Right hindlimb (tissue), 1 donor: ENCODE measurements at regions not wholly inside any gene's neighbourhood (a gene's known extent, or its start where the extent isn't known, plus 50 kb on each side); places are given as distances from the start of the nearest gene placed in this dataset.
"Not testable (repeated sequence)": the region's sequence is repeated elsewhere in the genome, so short reads cannot be mapped to it uniquely, and the experiment has no call there.

Source experiments
- DNase-seq: peaks from one replicate; pipeline ENCODE4 v3.0.0-alpha.2; 2018

DNA sequence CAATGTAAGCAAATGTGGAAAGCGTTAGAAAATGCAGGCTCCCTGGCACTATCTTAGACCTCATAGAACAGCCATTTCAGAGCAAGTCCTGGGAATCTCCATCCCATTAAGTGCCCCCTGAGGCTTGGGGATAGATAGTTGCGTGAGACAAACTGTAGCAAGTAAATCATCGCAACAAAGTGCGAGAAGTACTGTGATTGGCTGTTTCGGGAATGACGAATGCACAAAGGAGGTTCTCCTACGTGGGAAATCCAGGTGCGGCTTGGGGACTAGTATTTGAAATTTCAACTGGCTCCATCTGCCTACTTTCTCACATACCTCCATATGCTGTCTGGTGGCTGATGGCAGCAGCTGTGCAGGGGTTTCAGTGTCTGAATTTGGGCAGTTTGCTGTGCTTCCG lies 84.5 kb downstream of the PLEKHG1 start:
- DNase-seq = no peak

DNA sequence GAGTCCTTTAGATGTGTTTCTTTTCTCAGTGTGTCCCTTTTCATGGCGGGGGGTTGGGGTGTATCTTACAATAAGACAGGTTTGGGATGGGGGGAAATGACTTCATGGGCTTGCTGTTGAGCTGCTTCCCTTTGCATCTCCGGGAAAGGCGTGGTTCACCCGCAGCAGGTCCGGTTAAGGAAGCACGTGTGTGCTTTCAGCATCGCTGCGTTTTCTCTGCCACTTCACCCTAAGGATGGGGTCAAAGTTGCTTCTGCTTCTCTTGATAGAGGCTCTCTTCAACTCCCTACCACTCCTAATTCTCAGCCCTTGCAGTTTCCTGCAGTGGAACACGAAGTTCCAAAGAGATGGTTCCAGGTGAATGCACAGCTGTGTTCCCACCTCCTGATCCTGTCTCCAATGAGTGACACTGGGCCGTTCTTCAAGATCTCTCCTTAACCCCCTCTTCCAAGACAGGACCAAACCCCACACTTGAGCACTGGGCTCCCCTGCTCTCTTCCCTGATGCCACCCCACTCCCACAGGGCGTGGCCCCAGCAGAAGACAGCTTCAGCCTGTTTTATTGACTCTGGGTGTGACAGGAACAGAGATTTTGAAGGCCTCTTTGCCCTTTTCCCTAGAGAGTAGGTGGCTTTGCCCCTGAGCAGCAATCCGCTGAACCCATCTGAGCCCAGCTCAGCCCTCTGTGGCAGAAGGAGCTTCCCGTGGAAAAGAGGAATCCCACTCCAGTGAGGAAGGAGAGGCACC lies 85.2 kb downstream of the PLEKHG1 start:
- DNase-seq = no peak

DNA sequence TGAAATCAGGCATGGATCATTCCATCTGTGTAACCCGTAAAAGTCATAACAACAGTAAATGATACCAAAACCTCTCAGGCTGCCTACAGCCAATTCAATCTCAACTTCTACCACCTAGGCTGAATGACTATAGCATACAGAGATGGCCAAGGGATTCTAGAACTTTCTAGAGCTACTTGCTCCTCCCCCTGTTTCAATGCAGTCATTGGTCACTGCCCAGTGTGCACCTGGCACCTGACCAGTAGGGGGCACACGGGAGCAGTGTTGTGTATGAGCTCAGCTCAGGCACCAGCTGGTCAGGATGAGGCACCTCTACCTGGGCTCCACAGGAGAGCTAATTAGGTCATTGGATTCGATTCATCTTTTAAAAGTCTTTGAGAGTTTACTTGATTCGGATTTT lies 86.2 kb downstream of the PLEKHG1 start:
- DNase-seq = no peak

GRCh38 chr6:150686566-150686965 lies 86.9 kb downstream of the PLEKHG1 start:
- DNase-seq = no peak

GRCh38 chr6:150687508-150687907 lies 87.8 kb downstream of the PLEKHG1 start:
- peak; percentile 72 for DNase-seq

DNA sequence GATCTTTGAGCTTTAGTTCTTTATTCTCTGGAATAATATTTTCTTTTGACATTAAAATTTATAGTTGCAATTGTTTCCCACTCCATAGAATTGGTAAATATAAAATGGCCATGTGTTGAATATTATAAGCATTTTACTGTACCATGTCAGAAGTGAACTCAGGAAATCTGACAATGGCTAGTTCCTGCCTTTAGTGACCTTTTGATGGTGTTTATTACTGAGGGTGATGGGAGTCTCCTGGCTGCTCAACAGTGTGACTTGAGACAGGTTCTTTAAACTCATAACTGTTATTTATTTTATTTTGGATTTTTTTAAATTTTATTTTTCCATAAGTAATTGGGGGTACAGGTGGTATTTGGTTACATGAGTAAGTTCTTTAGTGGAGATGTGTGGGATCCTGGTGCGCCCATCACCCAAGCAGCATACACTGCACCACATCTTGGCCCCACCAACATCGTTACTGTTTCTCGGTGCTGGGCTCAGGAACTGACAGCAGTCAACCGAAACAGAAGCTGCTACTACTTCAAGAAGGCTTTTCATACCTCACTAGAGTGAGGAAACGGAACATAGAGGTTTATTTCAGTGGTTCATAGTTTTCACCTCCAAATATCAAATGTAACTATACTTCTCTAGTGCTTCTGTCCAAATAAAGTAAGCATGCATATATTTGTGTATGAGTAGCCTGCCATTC lies 90.4 kb downstream of the PLEKHG1 start:
- no peak for DNase-seq

GRCh38 chr6:150690681-150691080 lies 91.0 kb downstream of the PLEKHG1 start:
- DNase-seq = no peak

- no peak for DNase-seq
These were observed 91.8 kb downstream of the PLEKHG1 start for GRCh38 chr6:150691463-150691862.

DNA sequence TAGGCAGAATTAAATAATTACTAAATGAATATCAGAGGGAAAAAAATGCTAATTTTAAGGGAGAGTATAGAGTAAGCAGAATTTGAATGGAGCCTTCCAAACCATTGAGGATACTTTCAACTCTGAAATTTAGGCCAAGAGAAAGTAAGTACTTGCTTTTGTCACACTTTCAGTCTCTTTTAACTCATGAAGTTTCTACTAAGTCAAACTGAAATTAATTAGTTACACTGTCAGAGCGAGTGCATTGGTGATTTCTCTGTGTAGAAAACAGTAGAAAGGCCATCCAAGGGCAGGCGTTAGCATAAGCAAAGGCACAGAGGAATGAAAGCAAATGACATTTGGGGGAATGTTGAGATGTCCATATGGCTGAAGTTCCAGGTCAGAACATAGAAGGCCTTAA lies 92.9 kb downstream of the PLEKHG1 start:
- no peak for DNase-seq

DNA sequence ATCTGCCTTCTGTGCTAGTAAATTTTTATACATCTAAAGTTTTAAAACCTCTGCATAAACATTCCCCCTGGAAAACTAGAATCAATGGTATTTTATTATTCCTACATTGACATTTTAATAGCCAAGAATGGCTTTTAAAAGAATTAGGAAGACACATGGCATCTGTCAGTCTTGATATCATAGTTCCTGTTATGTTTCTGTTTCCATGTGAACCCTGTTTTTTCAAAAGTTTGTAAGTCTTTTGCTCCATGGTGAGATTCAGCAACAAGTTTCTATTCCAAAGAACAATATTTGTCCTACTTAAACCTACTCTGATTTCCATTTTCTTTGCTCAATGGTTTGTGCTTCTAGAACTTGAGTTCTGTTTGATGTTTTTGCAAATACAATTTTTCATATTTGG lies 95.2 kb downstream of the PLEKHG1 start:
- DNase-seq = no peak

DNA sequence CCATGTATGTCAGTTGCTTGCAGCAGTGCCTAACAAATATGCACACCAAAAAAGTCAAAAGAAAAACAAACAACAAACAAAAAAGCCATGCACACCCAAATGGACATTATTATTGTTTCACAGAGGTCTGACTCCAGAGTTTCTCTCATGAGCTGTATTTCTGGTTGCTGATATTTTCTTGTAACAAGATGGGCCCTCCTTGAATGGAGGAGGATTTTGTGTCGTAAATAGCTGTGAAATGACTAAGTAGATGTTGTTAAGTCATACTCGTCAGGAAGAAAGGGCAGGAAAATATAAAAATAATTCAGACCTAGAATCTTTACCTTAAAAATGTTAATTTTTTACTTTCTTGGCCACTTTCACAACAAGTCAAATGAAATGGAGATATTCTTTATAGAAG lies 96.0 kb downstream of the PLEKHG1 start:
- no peak for DNase-seq

- DNase-seq = no peak
These were observed 96.5 kb downstream of the PLEKHG1 start for GRCh38 chr6:150696190-150696589.

DNA sequence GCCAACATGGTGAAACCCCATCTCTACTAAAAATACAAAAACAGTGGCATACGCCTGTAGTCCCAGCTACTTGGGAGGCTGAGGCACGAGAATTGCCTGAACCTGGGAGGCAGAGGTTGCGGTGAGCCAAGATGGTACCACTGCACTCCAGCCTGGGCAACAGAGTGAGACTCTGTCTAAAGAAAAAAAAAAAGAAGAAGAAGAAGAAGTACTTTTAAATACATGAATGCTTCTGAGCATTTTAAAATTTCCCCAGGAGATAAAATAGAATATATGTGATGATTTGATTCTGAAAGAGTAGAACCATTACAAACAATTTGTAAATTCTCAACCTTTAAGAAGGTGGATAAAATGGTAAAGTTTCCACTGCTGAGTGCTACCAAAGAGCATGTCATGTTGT lies 97.2 kb downstream of the PLEKHG1 start:
- not testable (repeated sequence) for DNase-seq

- DNase-seq = peak; percentile 69
These were observed 97.8 kb downstream of the PLEKHG1 start for GRCh38 chr6:150697515-150697914.

DNA sequence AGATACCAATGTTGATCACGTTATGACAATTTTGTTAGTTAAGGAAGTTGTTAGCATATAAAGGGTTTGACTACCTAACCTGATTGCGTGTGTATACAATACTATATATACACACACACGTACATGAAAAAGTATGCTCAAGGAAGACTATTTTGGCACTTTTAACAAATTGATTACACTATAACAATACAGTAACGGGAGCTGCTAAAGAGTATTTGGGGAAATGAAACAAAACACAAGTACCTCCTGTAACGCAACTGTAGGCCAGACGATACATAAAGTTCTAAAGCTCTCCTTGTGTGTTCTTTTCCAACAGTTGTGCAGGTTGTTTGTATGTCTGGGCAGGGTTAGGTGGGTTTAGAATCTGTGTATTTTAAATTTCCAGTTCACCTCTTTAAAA lies 98.7 kb downstream of the PLEKHG1 start:
- no peak for DNase-seq

GRCh38 chr6:150702675-150703074 lies 103.0 kb downstream of the PLEKHG1 start:
- DNase-seq = no peak

- no peak for DNase-seq
These were observed 104.9 kb downstream of the PLEKHG1 start for GRCh38 chr6:150704447-150705192.

GRCh38 chr6:150705392-150705791 lies 105.7 kb downstream of the PLEKHG1 start:
- DNase-seq = no peak

- DNase-seq = no peak
These were observed 110.6 kb downstream of the PLEKHG1 start for GRCh38 chr6:150710236-150710635.

DNA sequence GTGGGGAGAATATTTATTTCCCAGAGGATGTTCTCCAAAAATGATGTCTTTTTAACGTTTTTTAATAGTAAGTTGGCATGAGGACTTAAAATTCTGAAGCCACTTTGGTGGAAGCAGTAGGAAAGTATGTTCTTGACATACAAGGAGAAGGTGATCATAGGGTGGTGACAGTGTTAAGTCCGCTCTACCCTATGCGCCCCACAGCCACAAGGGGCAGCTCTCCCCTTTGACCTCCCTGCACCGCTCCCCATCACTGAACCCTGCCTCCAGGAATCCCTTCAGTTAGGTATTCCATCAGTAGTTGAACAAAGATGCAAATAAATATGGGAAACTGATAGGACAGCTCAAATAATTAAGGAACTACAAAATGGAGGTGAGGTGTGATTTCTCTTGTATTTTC lies 111.4 kb downstream of the PLEKHG1 start:
- DNase-seq = no peak

GRCh38 chr6:150711584-150712504 lies 112.2 kb downstream of the PLEKHG1 start:
- no peak for DNase-seq

- DNase-seq = no peak
These were observed 113.0 kb downstream of the PLEKHG1 start for GRCh38 chr6:150712505-150713252.
